T-helper 1 cell treated with Interleukin-12 subunit alpha and Interleukin-12 subunit beta and Interleukin-4 antibody, amounts not matched to agents 30 ng/mL and 1 ng/mL, for 36 hours (primary cell): ENCODE measurements at regions not wholly inside any gene's neighbourhood (a gene's known extent, or its start where the extent isn't known, plus 50 kb on each side); places are given as distances from the start of the nearest gene placed in this dataset.

Source experiments
- intact Hi-C: fragments of 100-400 bp; cut with micrococcal nuclease; formaldehyde crosslinking; loops from one replicate; pipeline ENCODE4 v1.15.1; 2024

- intact Hi-C loops = no loop called here
Observed at GRCh38 chr2:191604154-191604553, 73.8 kb upstream of the NABP1 start.

DNA sequence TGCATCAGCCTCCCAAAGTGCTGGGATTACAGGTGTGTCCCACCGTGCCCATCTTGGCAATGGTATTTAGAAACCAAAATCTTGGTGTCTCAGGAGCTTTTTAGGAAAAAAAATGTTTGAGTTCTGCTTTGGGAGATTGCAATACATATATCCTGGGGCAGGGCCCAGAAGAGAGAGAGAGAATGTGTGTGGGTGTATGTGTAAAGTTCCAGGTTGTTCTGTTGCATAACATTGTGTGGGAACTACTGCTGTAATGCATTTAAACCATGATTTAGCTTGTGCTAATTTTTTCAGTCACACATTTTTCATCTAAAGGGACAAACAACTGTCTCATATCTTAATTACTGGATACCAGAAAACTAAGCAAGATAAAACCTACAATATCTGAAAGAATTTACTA is 70.8 kb upstream of the NABP1 start:
- intact Hi-C loops = loop anchor here (2.0 kb wide), 1 partner anchor 14 kb away; no protein-coding TSS in a partner anchor

DNA sequence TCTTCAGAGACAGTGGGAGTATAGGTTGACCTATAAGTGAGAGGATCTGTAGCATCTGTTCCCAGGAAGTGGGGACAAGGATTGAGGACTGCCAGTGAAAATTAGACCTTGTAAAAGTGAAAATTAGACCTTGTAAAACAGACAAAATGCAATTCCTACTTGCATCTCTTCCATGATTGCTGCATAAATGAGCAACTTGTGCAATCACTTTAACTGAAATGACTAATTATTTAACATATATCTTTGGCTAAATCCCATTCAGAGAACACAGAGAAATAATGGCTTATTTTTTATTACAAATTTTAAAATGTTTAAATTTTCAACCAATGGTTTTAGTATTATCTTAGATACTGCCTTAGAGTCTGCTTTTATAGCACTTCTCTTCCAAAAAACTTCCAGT is 67.2 kb upstream of the NABP1 start:
- intact Hi-C loops = no loop called here

DNA sequence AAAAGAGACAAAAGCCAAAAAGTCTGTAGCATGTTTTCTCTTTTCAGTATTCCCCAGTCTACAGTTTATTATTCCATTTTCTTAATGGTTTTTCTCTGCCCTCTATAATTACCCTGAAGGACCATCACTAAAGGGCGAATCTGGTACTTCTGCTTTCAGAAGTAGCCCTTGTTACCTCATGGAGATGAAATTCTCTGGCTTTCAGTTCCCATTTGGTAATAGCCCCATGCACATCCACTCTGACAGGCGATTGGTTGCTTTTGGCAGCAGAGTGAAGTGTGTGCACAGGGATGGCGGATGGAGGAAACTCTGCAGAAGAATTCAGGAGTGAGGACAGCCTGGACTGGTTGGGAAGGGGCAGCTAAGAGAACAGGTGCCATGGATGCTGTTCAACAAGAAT is 66.3 kb upstream of the NABP1 start:
- intact Hi-C loops = no loop called here

DNA sequence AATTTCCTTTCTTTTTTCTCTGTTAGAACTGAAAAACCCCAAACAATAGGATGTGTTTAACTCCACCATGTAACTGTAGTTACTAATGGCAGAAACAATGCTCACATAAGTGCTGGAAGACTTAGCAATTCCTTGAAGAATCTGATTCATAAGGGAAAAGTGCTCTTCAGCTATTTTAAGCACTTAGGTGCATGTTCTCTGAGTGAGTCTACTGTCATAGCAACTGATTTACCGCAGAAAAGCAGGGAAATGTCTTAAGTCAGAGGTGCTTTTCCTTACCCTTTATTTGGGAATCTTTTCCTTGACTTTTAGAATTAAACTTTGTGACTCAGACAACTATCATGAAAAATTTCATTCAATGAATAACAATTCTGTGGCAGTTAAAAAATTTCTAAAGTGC is 65.4 kb upstream of the NABP1 start:
- intact Hi-C loops = no loop called here

GRCh38 chr2:191614759-191615158 is 63.2 kb upstream of the NABP1 start:
- intact Hi-C loops = loop anchor here (5.0 kb wide), 1 partner anchor 732 kb away; the partner anchor contains the start of gene GLS

DNA sequence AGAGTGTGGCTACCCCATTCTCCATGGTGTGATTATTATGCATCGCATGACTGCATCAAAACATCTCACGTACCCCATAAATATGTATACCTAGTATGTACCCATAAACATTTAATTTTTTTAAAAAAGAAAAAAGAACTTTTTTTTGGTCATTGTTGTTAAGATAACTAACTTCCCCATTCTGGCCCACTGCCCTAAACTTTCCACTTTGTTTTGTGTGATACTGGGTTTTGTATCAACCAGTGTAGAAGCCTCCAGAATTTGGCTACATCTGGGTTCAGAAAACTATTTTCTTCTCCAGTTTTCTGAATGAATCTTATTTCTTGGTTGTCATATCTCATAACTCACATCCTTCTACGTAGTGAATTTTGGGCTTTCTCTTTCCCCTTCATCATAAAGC is 62.3 kb upstream of the NABP1 start:
- intact Hi-C loops = loop anchor here (5.0 kb wide), 1 partner anchor 733 kb away; the partner anchor contains the start of gene GLS

GRCh38 chr2:191617575-191617974 is 60.4 kb upstream of the NABP1 start:
- intact Hi-C loops = loop anchor here (1.0 to 5.0 kb wide), 8 partner anchors 8 to 735 kb away; partner anchors contain the start of gene GLS

DNA sequence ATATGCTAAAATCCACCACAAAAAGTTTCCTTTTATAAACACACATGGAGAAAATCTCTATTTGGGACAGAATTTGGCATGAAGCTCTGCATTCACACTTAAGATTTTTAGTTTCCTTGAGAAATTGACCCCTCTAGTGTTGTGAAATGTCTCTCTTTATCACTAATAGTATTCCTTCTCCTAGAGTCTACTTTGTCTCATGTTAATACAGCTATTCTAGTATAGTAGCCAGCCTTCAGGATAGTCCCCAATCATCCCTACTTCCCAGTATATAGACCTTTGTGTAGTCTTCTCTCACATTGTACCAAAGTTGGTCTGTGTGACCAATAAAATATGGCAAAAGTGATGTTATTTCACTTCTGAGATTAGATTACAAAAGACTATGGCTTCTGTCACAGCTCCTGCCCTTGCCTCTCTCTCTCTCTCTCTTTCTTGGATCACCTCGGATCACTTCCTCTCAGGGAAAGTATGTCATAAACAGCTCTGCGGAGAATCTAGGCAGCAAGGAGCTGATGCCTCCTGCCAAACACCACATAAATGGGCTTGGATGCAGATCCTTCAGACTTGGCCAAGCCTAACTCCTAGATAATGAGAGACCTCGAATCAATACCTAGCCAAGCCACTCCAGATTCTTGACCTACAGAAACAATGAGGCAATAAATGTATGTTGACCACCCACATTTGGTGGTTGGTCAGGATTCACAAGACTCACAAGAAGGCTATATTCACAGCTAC is 59.7 kb upstream of the NABP1 start:
- intact Hi-C loops = loop anchor here (5.0 kb wide), 1 partner anchor 736 kb away; the partner anchor contains the start of gene GLS

DNA sequence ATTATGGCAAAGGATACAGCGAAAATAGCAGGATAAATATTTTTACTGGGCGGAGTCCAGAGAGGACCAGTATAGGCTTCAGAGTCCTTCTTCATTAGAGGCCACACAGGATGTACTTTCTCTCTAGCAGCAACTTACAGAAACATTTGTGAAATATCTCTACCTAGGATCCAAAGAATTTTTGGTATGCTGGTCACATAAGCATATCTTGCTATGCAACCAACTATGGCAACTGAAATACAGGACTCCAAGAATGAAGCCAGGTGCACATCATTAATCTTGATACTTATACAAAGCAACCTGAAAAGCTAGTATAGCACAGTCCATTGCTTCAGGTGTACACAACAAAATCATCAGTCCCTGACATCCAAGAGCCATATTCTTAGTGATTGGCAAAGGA is 59.1 kb upstream of the NABP1 start:
- intact Hi-C loops = loop anchor here (5.0 kb wide), 1 partner anchor 736 kb away; the partner anchor contains the start of gene GLS

DNA sequence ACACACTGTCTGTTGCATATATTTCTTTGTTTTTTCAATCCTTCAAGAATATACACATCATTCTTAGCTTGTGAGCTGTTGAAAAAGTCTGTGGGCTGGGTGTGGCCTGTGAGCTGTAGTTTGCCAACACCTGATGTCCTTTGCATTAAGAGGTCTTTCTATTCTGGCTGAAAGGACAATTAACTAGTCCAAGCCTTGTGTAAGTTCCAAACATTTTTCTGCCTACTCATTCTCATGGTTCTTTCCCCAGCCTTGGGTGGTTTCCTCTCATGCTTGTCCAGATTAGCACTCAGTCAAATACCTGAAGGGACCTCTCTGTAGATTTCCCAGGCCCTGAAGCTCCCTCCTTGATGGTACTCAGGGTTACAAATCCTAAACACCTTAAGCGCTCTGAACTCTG is 57.8 kb upstream of the NABP1 start:
- intact Hi-C loops = loop anchor here (2.0 kb wide), 1 partner anchor 13 kb away; no protein-coding TSS in a partner anchor

DNA sequence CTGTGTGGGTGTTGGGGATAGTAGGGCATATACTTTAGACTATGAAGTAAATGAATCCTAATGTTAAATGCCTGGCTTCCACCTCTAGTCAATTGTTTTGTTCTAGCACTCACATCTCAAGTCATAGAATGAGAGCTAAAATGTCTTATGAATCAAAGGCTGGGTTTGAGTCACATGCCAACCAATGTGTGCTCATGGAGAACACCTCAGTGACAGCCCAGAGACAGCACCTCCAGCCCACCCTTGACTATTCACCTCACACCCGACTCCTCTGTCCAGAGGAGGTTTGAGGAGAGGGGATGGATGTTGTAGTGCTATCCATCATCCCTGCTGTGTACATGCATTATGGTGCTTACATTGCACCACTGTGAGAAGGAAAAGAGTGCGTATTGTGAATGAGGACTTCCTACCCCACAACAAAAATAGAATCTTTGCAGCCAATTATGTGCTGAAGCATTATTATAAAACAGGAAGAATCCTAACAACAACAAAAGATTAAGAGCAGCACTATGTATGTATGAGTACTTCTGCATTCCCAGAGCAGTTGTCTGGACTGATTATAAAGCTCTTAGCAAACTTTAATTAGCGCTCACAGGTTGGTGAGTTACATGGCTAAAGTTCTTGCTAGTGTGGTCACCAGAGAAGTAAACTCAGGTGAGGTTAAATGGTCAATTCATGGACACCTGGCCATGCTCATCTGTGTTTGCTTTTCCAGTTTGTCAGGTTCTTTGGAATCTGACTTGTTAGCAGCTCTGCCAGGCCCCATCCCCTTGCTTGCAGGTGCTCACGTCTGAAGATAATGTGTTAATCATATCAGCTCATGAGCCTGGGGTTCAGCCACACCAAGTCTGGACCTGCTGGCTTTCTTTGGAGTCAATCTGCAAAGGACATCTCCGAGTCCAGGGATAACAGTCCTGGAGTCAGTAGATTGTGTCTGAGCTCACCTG is 55.3 kb upstream of the NABP1 start:
- intact Hi-C loops = no loop called here

DNA sequence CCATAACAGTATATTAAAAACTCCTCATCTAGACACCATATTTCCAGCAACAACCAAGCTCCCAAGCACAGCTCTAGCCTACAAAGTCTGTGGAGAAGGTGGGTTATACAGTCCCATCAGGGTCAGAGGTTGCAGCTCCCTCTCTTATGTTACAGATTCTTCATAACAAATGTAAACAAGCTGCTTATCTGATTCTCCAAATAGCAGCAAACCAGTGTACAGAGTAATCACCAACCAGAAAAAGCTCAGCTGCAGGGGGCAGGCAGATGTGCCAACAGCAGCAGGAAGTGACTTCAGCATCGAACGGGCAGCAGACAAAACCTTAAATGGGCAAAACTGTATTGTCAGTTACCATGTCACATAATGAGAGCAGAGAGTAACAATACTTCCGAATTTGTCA is 52.9 kb upstream of the NABP1 start:
- intact Hi-C loops = loop anchor here (1.0 to 2.0 kb wide), 4 partner anchors 8 to 54 kb away; no protein-coding TSS in a partner anchor

DNA sequence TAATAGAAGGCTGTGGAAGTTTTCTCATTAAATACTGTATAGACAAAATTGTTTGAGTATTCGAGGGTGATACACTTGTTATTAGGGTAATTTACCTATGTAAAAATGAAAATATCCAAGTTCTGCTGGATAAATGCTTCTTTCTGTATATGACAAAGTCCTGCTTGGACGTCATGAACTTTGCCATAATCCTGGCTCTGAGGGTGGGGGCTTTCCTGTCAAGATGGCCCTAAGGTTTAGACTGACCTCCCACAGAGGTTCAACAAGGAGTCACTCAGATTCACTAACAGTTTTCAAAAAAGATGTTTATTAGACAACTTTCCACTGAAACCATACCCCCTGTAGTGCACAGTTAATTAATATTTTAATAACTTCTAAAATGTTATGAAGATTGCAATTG is 52.5 kb upstream of the NABP1 start:
- intact Hi-C loops = loop anchor here (1.0 to 2.0 kb wide), 4 partner anchors 8 to 55 kb away; no protein-coding TSS in a partner anchor

GRCh38 chr2:191626497-191627151 is 51.3 kb upstream of the NABP1 start:
- intact Hi-C loops = no loop called here

GRCh38 chr2:191627518-191627917 is 50.4 kb upstream of the NABP1 start:
- intact Hi-C loops = no loop called here
